Stimulated activated CD4-positive, alpha-beta T cell treated with anti-CD3 and anti-CD28 coated beads, TNF-alpha, amount 100 ng/mL, for 48 hours (primary cell): ENCODE measurements at regions not wholly inside any gene's neighbourhood (a gene's known extent, or its start where the extent isn't known, plus 50 kb on each side); places are given as distances from the start of the nearest gene placed in this dataset.

Source experiments
- DNase-seq, 3 donors: peaks; one replicate each; pipeline ENCODE4 v3.0.0-alpha.2; 2020; ENCODE audit warnings: low read depth in 3 of 3

GRCh38 chr6:105452924-105453756 is 50.3 kb upstream of the PREP start:
- no peak for DNase-seq
